ENCODE measurements at regions not wholly inside any gene's neighbourhood (a gene's known extent, or its start where the extent isn't known, plus 50 kb on each side); places are given as distances from the start of the nearest gene placed in this dataset.

GRCh38 chr10:10921826-10922461 is 95.7 kb upstream of the CELF2 start:
- no peak overlapping the region for H3K27ac ChIP-seq (ENCODE audit: low read depth, low read length)
- WGBS, 3 donors, result 68 to 88% (median 84%) methylated on average over 12 of the region's 12 CpGs

DNA sequence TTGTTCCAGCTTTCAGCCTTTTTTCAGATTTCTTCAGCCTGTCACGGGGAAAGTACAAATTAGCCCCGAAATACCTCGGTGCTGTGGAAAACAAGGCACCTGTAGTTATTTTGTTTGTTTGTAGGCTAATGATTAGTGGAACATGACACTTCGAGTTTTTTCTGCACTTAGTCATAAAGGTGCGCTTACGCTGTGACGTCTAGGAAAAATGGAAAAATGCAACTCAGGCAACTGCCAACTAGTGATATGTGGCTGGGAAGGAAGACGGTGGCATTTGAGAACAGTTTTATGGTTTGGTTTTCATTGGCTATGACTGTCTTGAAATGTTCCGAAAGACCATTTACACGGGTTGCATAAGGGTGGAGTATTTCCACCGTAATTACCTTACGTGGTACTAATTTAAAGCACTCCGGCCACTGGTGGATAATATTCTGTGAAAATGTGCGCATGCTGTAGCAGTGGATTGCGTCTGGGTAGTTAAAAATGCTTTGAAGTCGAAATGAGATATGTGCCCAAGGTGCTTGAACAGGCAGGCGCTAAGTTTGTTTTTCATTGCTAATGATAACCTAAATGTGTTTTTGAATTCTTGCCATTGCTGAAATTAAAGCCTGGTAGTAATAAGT is 94.5 kb upstream of the CELF2 start:
- H3K27ac ChIP-seq (ENCODE audit: low read depth, low read length), result no peak overlapping the region
- WGBS, 3 donors, result 34 to 92% (median 91%) methylated on average over 17 of the region's 17 CpGs

DNA sequence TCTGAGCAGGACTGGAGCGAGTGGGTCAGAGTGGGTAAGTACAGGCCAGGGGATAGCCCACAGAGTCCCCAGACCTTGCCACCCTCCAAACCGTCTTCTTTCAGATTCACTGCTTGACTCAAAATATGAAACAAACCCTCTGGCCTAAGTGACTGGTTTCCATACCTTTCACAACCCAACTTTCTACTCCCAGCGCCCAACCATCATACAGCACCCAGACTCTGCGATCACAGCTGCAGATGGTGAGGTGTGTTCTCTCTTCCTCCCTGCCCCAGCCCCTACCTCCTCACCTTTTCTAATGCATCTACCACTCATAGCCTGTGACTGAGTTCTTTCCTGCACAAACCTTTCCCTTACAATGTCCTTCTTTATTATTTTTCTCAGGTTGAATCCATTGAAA is 92.0 kb upstream of the CELF2 start:
- WGBS, 3 donors, result 90 to 95% (median 93%) methylated on average over 4 of the region's 4 CpGs
- no peak overlapping the region for H3K27ac ChIP-seq (ENCODE audit: low read depth, low read length)

DNA sequence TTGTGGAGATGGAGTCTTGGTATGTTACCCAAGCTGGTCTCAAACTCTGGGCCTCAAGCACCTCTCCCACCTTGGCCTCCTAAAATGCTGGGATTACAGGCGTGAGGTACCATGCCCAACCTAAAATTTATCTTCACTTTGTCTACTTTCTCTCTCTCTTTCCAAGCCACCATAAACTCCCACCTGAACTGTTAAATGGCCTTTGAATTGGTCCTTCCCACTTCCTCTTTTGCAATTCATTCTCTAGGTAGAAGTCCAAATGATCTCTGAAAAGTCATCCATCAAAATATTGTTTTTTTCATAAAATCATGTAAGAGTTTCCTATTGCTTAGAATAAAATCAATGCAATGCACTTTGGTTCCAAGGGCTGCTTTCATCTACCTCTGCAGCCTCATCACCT is 90.1 kb upstream of the CELF2 start:
- whole genome bisulfite sequencing, 3 donors, result 83 to 100% (median 86%) methylated on average over 1 of the region's 1 CpG
- H3K27ac ChIP-seq (ENCODE audit: low read depth, low read length), result no peak overlapping the region

- H3K27ac ChIP-seq (ENCODE audit: low read depth, low read length), result no peak overlapping the region
- 80 to 93% (median 89%) methylated on average over 8 of the region's 8 CpGs for WGBS, 3 donors
Measured at GRCh38 chr10:10930979-10931743, 86.5 kb upstream of the CELF2 start.

DNA sequence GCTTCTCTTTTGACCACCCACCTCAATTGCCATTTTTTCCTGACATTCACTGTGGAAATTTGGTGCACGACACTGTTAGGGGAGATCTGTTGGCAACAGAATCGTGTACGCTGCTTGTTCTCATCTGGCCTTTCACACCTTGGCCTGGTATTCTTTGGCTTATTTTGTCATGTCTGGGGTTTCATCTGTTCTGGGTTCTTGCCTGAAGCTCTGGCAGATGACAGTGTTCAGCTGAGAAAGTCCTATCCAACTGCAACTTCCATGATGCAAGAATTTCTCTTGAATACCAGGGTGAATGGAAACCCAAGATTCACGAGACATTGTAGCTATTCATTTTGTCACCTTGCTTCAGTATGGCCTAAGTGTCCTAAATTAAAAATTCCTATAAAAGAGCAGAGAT is 82.6 kb upstream of the CELF2 start:
- no peak overlapping the region for H3K27ac ChIP-seq (ENCODE audit: low read depth, low read length)
- 81 to 84% (median 81%) methylated on average over 4 of the region's 4 CpGs for whole genome bisulfite sequencing, 3 donors

DNA sequence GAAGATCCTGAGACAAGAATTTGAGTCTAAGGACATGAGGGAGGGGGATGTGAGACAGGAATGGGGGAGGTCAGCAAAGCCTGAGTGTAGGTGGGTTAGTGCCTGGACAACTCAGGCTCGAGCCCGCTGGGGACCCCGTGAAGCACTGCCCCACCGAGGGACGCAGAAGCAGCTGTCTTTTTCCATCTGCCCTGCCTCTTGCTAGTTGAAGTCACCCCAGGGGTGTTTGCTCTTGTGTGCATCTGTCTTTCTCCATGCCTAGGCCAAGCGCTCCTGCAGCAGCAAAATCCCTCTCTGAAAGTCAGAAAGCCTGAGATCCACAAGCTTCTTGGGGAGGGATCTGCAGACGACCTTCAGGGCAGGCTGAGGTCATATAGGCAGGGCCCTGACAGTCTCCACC is 79.0 kb upstream of the CELF2 start:
- 79 to 91% (median 90%) methylated on average over 7 of the region's 7 CpGs for WGBS, 3 donors
- H3K27ac ChIP-seq (ENCODE audit: low read depth, low read length), result no peak overlapping the region

DNA sequence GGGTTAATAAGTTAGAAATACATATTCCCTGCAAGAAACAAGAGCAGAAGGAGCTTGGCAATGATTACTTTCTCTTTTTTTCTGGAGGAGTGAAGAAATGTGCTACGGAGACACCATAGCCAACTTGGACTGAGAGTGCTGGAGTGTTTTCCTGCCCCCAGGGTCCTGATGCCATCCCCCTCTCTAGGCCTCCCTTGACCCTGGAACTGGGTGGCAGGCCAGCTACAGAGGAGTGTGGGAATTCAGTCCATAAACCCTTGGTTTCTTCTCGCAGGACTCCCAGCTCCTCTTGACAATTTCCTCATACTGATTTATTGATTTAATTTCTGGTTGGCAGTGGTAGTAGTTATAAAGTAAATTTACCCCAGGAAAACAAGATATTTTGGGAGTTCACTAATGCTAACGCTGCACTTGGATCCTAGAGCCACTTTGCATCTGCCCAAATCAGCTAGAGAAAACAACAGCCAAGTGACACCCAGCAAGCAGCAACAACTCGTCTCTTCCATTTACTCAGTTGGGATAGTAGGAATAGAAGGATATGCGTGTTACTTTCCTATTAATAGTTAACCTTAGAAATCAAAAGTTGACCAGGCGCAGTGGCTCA is 76.4 kb upstream of the CELF2 start:
- 49 to 70% (median 56%) methylated on average over 6 of the region's 6 CpGs for WGBS, 3 donors
- no peak overlapping the region for H3K27ac ChIP-seq (ENCODE audit: low read depth, low read length)

- no peak overlapping the region for H3K27ac ChIP-seq (ENCODE audit: low read depth, low read length)
- WGBS, 3 donors, result 94 to 97% (median 97%) methylated on average over 1 of the region's 1 CpG
Measured at GRCh38 chr10:10942441-10942840, 75.2 kb upstream of the CELF2 start.

DNA sequence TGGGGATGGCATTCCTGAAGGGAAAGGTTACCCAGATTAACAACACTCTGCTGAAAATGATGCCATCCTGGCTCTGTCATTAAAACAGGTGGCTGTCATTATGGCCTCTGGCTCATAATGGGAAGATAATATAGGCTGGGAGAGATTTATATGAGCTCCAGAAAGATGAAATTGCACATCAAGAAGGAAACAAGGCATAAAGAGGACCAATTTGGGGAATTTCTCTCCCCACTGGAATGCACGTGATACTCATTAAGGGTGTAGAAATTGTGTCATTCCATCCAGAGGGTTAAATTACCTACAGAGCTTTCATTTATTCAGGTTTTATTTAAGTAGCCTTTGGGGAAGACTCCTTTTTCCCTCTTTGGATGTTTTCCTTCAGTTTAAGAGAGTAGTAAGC is 71.6 kb upstream of the CELF2 start:
- H3K27ac ChIP-seq (ENCODE audit: low read depth, low read length), result no peak overlapping the region
- 77 to 94% (median 90%) methylated on average over 1 of the region's 1 CpG for WGBS, 3 donors

DNA sequence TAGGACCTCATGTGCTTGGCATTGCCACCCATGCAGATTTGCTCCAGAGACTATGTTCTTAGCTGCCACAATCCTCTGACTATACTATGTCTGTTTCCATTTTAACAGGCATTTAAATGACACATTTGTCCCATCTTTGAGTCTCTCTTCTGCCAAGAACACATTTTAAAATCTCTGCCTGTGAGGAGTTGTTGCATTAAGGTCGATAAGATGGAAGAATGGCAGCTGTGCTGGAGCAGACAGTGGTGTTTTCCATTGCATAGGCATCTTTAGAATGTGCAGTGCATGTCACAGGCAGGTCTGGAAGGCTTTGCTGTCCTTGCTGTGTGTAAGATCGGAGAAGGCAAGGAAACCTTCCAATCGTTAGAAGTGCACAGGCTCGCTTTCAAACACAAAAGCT is 70.9 kb upstream of the CELF2 start:
- no peak overlapping the region for H3K27ac ChIP-seq (ENCODE audit: low read depth, low read length)
- WGBS, 3 donors, result 74 to 80% (median 79%) methylated on average over 4 of the region's 4 CpGs

- no peak overlapping the region for H3K27ac ChIP-seq (ENCODE audit: low read depth, low read length)
- 85 to 98% (median 97%) methylated on average over 7 of the region's 7 CpGs for WGBS, 3 donors
Measured at GRCh38 chr10:10951675-10952074, 66.0 kb upstream of the CELF2 start.

- 36 to 89% (median 85%) methylated on average over 3 of the region's 3 CpGs for WGBS, 3 donors
- no peak overlapping the region for H3K27ac ChIP-seq (ENCODE audit: low read depth, low read length)
Measured at GRCh38 chr10:10952800-10953199, 64.9 kb upstream of the CELF2 start.

DNA sequence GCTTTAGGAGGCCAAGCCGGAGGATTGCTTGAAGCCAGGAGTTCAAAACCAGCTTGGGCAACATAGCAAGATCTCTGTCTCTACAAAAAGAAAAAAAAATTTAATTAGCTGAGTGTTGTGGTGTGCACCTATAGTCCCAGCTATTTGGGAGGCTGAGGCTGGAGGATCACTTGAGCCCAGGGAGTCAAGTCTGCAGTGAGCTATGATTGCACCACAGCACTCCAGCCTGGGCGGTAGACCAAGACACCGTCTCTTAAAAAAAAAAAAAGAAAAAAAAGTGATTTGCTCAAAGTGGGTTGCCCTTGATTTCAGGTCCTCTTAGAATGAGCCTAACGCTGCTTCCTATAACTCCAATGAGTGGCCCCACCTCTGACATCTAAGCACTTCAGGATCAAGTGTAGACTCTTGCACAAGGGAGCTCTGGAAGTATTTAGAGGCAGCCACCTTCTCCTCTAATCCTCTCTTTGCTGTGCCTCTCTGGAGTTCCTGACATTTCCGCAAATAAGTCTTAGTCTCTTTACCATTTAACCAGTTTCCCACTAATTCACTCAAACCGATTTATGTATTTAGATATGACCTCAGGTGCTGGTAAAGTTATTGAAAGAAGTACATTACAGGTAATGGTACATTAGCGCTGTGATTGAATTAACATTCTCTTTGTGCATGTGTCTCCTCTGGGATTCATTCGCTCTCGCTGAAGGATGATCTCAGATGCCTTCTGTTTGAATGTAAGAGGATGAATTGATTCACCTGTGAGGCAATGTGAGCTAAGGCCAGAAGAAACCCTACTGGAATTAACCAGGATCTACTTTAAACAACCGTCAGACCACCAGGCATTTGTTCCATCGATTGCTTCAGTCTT is 60.8 kb upstream of the CELF2 start:
- H3K27ac ChIP-seq (ENCODE audit: low read depth, low read length), result no peak overlapping the region
- 78 to 94% (median 92%) methylated on average over 11 of the region's 11 CpGs for WGBS, 3 donors

DNA sequence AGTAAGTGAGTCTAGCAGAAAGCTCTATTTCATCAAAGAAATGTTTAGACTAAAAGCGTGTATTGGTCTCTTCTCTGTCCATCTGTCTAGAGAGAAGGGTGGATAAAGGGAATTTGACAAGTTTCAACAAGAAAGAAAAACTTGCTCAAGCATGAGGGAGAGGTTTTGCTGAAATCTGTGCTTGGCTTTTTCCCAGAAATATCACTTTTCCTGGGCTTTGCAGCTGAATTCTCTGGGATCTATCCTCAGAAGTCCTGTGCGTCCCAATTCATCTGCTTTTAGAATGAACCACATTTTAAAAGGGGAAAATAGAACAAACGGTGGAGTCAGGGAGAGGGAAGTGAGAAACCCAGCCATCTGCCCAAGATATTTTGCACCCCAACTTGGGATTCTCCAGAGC is 59.6 kb upstream of the CELF2 start:
- H3K27ac ChIP-seq (ENCODE audit: low read depth, low read length), result no peak overlapping the region
- WGBS, 3 donors, result 68 to 82% (median 73%) methylated on average over 3 of the region's 3 CpGs

DNA sequence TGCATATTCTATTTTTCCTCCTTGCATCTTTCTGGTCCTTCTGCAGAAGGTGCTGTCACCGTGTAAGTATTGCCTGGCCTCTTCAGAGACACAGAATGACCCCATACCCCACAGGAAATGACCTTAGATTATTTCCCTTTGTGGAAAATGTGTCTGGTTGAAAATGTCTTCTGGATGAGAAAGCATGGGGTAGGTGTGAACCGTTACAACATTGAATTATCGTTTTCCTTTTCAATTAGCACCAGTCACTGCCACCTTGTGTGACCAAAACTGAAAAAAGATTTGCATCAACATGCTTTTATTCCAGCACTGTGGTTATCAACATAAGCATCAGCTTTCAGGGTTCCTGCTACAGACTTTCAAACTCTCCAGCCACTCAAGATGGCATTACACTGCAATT is 58.0 kb upstream of the CELF2 start:
- 65 to 67% (median 66%) methylated on average over 3 of the region's 3 CpGs for WGBS, 3 donors
- no peak overlapping the region for H3K27ac ChIP-seq (ENCODE audit: low read depth, low read length)

- WGBS, 3 donors, result 79 to 88% (median 84%) methylated on average over 6 of the region's 6 CpGs
- no peak overlapping the region for H3K27ac ChIP-seq (ENCODE audit: low read depth, low read length)
Measured at GRCh38 chr10:10960534-10960933, 57.1 kb upstream of the CELF2 start.

- H3K27ac ChIP-seq (ENCODE audit: low read depth, low read length), result no peak overlapping the region
- 69 to 78% (median 77%) methylated on average over 1 of the region's 1 CpG for WGBS, 3 donors
Measured at GRCh38 chr10:10961072-10961471, 56.6 kb upstream of the CELF2 start.

Data from adipose tissue (tissue), 3 donors.